Uterus (tissue), 3 donors: ENCODE measurements at regions not wholly inside any gene's neighbourhood (a gene's known extent, or its start where the extent isn't known, plus 50 kb on each side); places are given as distances from the start of the nearest gene placed in this dataset.

Source experiments
- DNase-seq, 2 donors: peaks; one replicate each; pipeline ENCODE4 v3.0.0-alpha.2; 2019 to 2020
- H3K27ac ChIP-seq, 2 donors: fragments of 200-600 bp; sonication (generic); 1 replicate in 1 of 2; 2 replicates in 1 of 2; pipeline ENCODE4 v1.5.1; 2016 to 2018
- H3K27me3 ChIP-seq, 2 donors: fragments of 200-600 bp; sonication (generic); one replicate each; pipeline ENCODE4 v1.5.1; 2018 to 2019; ENCODE audit warnings: control low read depth in 1 of 2
- H3K36me3 ChIP-seq, 2 donors: fragments of 200-600 bp; sonication (generic); one replicate each; pipeline ENCODE4 v1.5.1; 2019; ENCODE audit warnings: control low read depth in 1 of 2
- H3K4me1 ChIP-seq, 2 donors: fragments of 200-600 bp; sonication (generic); one replicate each; pipeline ENCODE4 v1.5.1; 2018 to 2019; ENCODE audit warnings: control low read depth in 1 of 2
- H3K4me3 ChIP-seq, 2 donors: fragments of 200-600 bp; sonication (generic); 1 replicate in 1 of 2; 2 replicates in 1 of 2; pipeline ENCODE4 v1.5.1; 2018 to 2019; ENCODE audit warnings: mild to moderate bottlenecking in 1 of 2
- H3K9me3 ChIP-seq, 2 donors: fragments of 200-600 bp; sonication (generic); one replicate each; pipeline ENCODE4 v1.5.1; 2019; ENCODE audit warnings: control low read depth in 1 of 2
- POLR2A ChIP-seq, 2 donors: fragments of 450-650 bp; IDR thresholded peaks; one replicate each; pipeline ENCODE4 v1.6.1; 2016; ENCODE audit warnings: antibody characterized with exemption in 2 of 2, mild to moderate bottlenecking in 1 of 2, moderate library complexity in 1 of 2
- intact Hi-C: fragments of 100-400 bp; cut with DNase I; formaldehyde crosslinking; loops from one replicate; pipeline ENCODE4 v1.15.1; 2023; ENCODE audit warnings: low total_unique reads
- TF ChIP-seq, protein P1 (sequence below), 4 experiments: fragments of 200-600 bp in 2 of 4; fragments of 450-650 bp in 2 of 4; sonication (generic) in 2 of 4; IDR thresholded peaks; one replicate each; pipeline ENCODE4 v1.5.1; 2016 to 2019; ENCODE audit warnings: antibody characterized with exemption in 4 of 4, mild to moderate bottlenecking in 2 of 4, moderate library complexity in 1 of 4
- donor health status: DM: yes; HTN: yes; CAD: no.

GRCh38 chr11:81421251-81421860 is 1312.3 kb downstream of the FAM181B start:
- Histone ChIP-seq H3K9me3 (no peaks in the 10 kb centered on the region), H3K36me3 (no peaks in the 10 kb centered on the region), H3K27me3 (no peaks in the 10 kb centered on the region), H3K4me1 (no peaks in the 10 kb centered on the region), H3K27ac (no peak overlapping the region), H3K4me3 (no peak overlapping the region)
- no peak for DNase-seq
- intact Hi-C loops: no loop called here
- TF ChIP-seq, protein P1, sequence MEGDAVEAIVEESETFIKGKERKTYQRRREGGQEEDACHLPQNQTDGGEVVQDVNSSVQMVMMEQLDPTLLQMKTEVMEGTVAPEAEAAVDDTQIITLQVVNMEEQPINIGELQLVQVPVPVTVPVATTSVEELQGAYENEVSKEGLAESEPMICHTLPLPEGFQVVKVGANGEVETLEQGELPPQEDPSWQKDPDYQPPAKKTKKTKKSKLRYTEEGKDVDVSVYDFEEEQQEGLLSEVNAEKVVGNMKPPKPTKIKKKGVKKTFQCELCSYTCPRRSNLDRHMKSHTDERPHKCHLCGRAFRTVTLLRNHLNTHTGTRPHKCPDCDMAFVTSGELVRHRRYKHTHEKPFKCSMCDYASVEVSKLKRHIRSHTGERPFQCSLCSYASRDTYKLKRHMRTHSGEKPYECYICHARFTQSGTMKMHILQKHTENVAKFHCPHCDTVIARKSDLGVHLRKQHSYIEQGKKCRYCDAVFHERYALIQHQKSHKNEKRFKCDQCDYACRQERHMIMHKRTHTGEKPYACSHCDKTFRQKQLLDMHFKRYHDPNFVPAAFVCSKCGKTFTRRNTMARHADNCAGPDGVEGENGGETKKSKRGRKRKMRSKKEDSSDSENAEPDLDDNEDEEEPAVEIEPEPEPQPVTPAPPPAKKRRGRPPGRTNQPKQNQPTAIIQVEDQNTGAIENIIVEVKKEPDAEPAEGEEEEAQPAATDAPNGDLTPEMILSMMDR (IDR thresholded peaks at IDR 0.05): no peak
- no peak for TF ChIP-seq POLR2A (IDR thresholded peaks at IDR 0.05)

- Histone ChIP-seq H3K27me3 (no peaks in the 10 kb centered on the region), H3K4me3 (no peak overlapping the region), H3K27ac (no peak overlapping the region), H3K4me1 (no peaks in the 10 kb centered on the region), H3K36me3 (no peaks in the 10 kb centered on the region), H3K9me3 (no peaks in the 10 kb centered on the region)
- no peak for DNase-seq
- intact Hi-C loops: no loop called here
- no peak for TF ChIP-seq POLR2A (IDR thresholded peaks at IDR 0.05)
- TF ChIP-seq, protein P1 (IDR thresholded peaks at IDR 0.05): no peak
Measured at GRCh38 chr11:81420668-81421250, 1312.9 kb downstream of the FAM181B start.

DNA sequence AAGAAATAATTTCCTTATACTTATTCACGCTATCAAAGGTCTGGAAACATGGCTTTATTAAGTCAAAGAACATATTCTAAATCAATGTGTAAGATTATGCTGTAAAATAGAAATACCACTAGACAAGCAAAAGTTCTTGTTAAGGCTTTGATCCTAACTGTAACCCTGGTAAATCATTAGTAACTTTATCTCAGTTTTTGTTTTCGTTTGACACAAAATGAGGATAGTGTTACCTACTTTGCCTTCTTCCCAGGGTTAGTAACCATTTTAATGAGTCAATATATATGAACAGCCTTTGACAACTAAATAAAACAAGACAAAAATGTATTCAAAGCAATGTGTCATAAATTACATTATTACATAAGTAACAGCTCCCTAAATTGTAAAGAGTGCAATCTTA is 1336.3 kb downstream of the FAM181B start:
- Histone ChIP-seq H3K4me1 (no peaks in the 10 kb centered on the region), H3K27ac (no peak overlapping the region), H3K27me3 (no peaks in the 10 kb centered on the region), H3K36me3 (no peaks in the 10 kb centered on the region), H3K4me3 (no peak overlapping the region), H3K9me3 (no peaks in the 10 kb centered on the region)
- DNase-seq: no peak
- TF ChIP-seq POLR2A (IDR thresholded peaks at IDR 0.05): no peak
- intact Hi-C loops: no loop called here

DNA sequence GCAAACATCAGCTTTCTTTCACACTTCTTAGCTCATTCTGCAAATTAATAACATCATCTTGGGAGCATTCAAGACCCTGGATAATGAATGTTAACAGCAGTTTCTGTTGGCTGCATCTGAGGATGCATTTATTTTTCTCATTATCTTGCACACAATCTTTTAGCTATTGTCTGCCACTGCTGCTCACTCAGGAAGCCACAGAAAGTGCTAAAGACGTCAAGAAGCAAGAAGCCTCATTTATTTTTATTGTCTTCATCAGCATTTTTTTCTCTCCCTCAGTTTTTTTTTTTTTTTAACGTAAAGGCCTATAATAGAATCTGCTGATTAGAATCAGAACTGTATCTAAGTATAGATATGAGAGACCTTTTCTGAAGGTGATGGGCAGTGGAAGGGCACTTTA is 1339.4 kb downstream of the FAM181B start:
- H3K36me3 ChIP-seq: no peaks in the 10 kb centered on the region
- no peak for DNase-seq
- H3K27me3 ChIP-seq: no peaks in the 10 kb centered on the region
- H3K4me1 ChIP-seq: no peaks in the 10 kb centered on the region
- no peak for TF ChIP-seq POLR2A (IDR thresholded peaks at IDR 0.05)
- TF ChIP-seq, protein P1 (IDR thresholded peaks at IDR 0.05): no peak
- H3K4me3 ChIP-seq: no peak overlapping the region
- no peak overlapping the region for H3K27ac ChIP-seq
- no peaks in the 10 kb centered on the region for H3K9me3 ChIP-seq
- intact Hi-C loops: no loop called here

- H3K36me3 ChIP-seq: no peaks in the 10 kb centered on the region
- H3K4me1 ChIP-seq: no peaks in the 10 kb centered on the region
- no peaks in the 10 kb centered on the region for H3K27me3 ChIP-seq
- no peak for DNase-seq
- no peak overlapping the region for H3K27ac ChIP-seq
- intact Hi-C loops: no loop called here
- no peak overlapping the region for H3K4me3 ChIP-seq
- TF ChIP-seq POLR2A (IDR thresholded peaks at IDR 0.05): no peak
- TF ChIP-seq, protein P1 (IDR thresholded peaks at IDR 0.05): no peak
- H3K9me3 ChIP-seq: no peaks in the 10 kb centered on the region
Measured at GRCh38 chr11:81388326-81388725, 1345.3 kb downstream of the FAM181B start.
